ENCODE measurements at regions not wholly inside any gene's neighbourhood (a gene's known extent, or its start where the extent isn't known, plus 50 kb on each side); places are given as distances from the start of the nearest gene placed in this dataset.

DNA sequence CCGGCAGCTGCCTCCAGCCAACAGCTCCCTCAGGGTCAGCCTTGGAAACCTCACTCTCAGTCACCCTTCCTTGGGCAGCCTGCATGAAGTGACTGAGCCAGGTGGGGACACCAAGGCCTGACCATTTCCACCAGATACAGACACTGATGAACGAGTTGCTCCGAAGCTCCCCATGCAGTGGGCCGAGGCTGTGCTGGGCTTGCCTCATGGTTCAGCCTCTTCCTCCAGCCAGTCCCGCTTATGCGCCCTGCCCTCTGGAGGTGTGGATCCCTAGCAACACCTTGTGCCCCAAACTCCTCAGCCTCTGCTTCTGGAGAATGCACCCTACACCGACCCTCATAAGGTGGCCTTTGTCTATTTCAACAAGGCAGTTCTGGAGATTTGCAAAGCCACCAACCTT lies 236.0 kb downstream of the RRAGC start:
- in situ Hi-C loops (cut with HindIII; ENCODE audit: low sequenced_read_pairs), result no loop called here

GRCh38 chr1:38622197-38622596 lies 237.4 kb downstream of the RRAGC start:
- TF ChIP-seq, protein P1, sequence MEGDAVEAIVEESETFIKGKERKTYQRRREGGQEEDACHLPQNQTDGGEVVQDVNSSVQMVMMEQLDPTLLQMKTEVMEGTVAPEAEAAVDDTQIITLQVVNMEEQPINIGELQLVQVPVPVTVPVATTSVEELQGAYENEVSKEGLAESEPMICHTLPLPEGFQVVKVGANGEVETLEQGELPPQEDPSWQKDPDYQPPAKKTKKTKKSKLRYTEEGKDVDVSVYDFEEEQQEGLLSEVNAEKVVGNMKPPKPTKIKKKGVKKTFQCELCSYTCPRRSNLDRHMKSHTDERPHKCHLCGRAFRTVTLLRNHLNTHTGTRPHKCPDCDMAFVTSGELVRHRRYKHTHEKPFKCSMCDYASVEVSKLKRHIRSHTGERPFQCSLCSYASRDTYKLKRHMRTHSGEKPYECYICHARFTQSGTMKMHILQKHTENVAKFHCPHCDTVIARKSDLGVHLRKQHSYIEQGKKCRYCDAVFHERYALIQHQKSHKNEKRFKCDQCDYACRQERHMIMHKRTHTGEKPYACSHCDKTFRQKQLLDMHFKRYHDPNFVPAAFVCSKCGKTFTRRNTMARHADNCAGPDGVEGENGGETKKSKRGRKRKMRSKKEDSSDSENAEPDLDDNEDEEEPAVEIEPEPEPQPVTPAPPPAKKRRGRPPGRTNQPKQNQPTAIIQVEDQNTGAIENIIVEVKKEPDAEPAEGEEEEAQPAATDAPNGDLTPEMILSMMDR (IDR thresholded peaks at IDR 0.05; ENCODE audit: low read depth, low read length), result no peak
- H3K4me3 ChIP-seq (ENCODE audit: low read depth, low read length), result no peak overlapping the region
- in situ Hi-C loops (cut with HindIII; ENCODE audit: low sequenced_read_pairs), result no loop called here
- DNase-seq (ENCODE audit: low read depth, low spot score), result no peak

More for the DNA sequence above, 236.0 kb downstream of the RRAGC start:
- no peak overlapping the region for H3K4me3 ChIP-seq (ENCODE audit: low read depth, low read length)
- TF ChIP-seq, protein P1 (IDR thresholded peaks at IDR 0.05; ENCODE audit: low read depth, low read length), result no peak
- DNase-seq (ENCODE audit: low read depth, low spot score), result no peak

- TF ChIP-seq, protein P1 (IDR thresholded peaks at IDR 0.05; ENCODE audit: low read depth, low read length), result no peak
- no peak overlapping the region for H3K4me3 ChIP-seq (ENCODE audit: low read depth, low read length)
- DNase-seq (ENCODE audit: low read depth, low spot score), result no peak
- in situ Hi-C loops (cut with HindIII; ENCODE audit: low sequenced_read_pairs), result no loop called here
These were observed 242.7 kb downstream of the RRAGC start for GRCh38 chr1:38616846-38617245.

DNA sequence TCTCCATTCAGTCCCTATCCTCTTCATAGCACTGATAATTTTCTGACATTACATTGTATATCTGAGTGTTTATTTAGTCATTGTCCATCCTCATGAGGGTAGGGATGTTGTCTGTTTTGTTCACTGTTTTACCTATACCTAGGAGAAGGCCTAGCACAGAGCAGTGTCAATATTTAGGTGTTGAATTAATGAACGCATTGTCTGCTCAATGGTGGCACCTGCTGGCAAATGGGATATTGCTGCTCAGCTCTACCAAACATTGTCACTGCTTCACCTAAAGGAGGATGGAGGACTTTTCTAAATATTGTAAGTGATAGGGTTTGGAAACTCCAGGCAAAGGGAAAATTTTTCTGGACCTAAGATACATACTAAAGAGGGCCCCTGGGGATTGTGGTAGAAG lies 243.9 kb downstream of the RRAGC start:
- no peak for DNase-seq (ENCODE audit: low read depth, low spot score)
- in situ Hi-C loops (cut with HindIII; ENCODE audit: low sequenced_read_pairs), result no loop called here
- TF ChIP-seq, protein P1 (IDR thresholded peaks at IDR 0.05; ENCODE audit: low read depth, low read length), result peak; percentile 4
- no peak overlapping the region for H3K4me3 ChIP-seq (ENCODE audit: low read depth, low read length)

GRCh38 chr1:38614861-38615260 lies 244.7 kb downstream of the RRAGC start:
- TF ChIP-seq, protein P1 (IDR thresholded peaks at IDR 0.05; ENCODE audit: low read depth, low read length), result no peak
- no peak overlapping the region for H3K4me3 ChIP-seq (ENCODE audit: low read depth, low read length)
- no peak for DNase-seq (ENCODE audit: low read depth, low spot score)
- in situ Hi-C loops (cut with HindIII; ENCODE audit: low sequenced_read_pairs), result no loop called here

DNA sequence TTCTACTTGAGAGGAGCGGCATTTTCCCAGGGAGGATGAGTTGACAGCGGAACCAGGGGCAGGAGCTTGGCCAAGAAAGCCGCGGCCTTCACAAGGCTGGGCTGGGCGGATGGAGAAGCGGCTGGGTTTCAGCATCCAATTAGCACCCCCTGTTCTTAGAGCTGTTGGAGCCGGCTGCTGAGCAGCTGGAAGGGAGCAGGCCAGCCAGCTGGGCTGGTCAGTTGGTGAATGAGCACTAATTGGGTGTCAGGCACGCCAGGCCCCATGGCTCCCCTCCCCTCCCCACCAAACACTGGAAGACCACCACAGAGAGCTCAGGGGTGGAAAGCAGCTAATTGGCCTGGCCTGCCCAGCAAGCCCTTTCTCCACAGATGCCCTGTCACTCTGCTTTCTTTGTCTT lies 245.6 kb downstream of the RRAGC start:
- in situ Hi-C loops (cut with HindIII; ENCODE audit: low sequenced_read_pairs), result no loop called here
- no peak for DNase-seq (ENCODE audit: low read depth, low spot score)
- H3K4me3 ChIP-seq (ENCODE audit: low read depth, low read length), result no peak overlapping the region
- TF ChIP-seq, protein P1 (IDR thresholded peaks at IDR 0.05; ENCODE audit: low read depth, low read length), result no peak

- no peak overlapping the region for H3K4me3 ChIP-seq (ENCODE audit: low read depth, low read length)
- no peak for DNase-seq (ENCODE audit: low read depth, low spot score)
- in situ Hi-C loops (cut with HindIII; ENCODE audit: low sequenced_read_pairs), result no loop called here
These were observed 246.6 kb downstream of the RRAGC start for GRCh38 chr1:38612951-38613350.

More at GRCh38 chr1:38612951-38613350, 246.6 kb downstream of the RRAGC start:
- TF ChIP-seq, protein P1 (IDR thresholded peaks at IDR 0.05; ENCODE audit: low read depth, low read length), result no peak

All from astrocyte of the spinal cord (primary cell).